WTC11 (cell line): ENCODE measurements at regions not wholly inside any gene's neighbourhood (a gene's known extent, or its start where the extent isn't known, plus 50 kb on each side); places are given as distances from the start of the nearest gene placed in this dataset.

ENCODE experiments used
- CTCF ChIP-seq: fragments of 200-600 bp; IDR thresholded peaks from 2 replicates; pipeline ENCODE4 v1.8.0; 2022; ENCODE audit warnings: antibody characterized with exemption
- FOXJ3 ChIP-seq: sonication (generic); formaldehyde crosslinking; IDR thresholded peaks from 2 replicates; pipeline ENCODE4 v1.9.0; 2021; ENCODE audit warnings: missing genetic modification reagents, mild to moderate bottlenecking, borderline replicate concordance
- FOXP1 ChIP-seq: sonication (generic); formaldehyde crosslinking; IDR thresholded peaks from 2 replicates; pipeline ENCODE4 v1.8.0; 2022; ENCODE audit warnings: missing genetic modification reagents, mild to moderate bottlenecking, moderate library complexity, borderline replicate concordance
- KAT7 ChIP-seq: sonication (generic); formaldehyde crosslinking; IDR thresholded peaks from 2 replicates; pipeline ENCODE4 v1.8.1; 2023; ENCODE audit warnings: missing genetic modification reagents, mild to moderate bottlenecking, borderline replicate concordance
- MAX ChIP-seq: sonication (generic); formaldehyde crosslinking; IDR thresholded peaks from 2 replicates; pipeline ENCODE4 v1.8.0; 2022; ENCODE audit warnings: mild to moderate bottlenecking, missing genetic modification reagents
- MXD4 ChIP-seq: fragments of 250-450 bp; sonication (Bioruptor Pico); IDR thresholded peaks from 2 replicates; pipeline ENCODE4 v1.8.0; 2021; ENCODE audit warnings: mild to moderate bottlenecking, moderate library complexity, borderline replicate concordance
- NR2C2 ChIP-seq: sonication (generic); formaldehyde crosslinking; IDR thresholded peaks from 2 replicates; pipeline ENCODE4 v1.8.0; 2022; ENCODE audit warnings: mild to moderate bottlenecking, missing genetic modification reagents
- SP1 ChIP-seq: sonication (generic); formaldehyde crosslinking; conservative IDR thresholded peaks from 2 replicates; pipeline ENCODE4 v1.8.1; 2022; ENCODE audit warnings: missing genetic modification reagents
- USF2 ChIP-seq: sonication (generic); formaldehyde crosslinking; IDR thresholded peaks from 2 replicates; pipeline ENCODE4 v1.8.1; 2023; ENCODE audit warnings: mild to moderate bottlenecking, missing genetic modification reagents, moderate library complexity
- ZNF121 ChIP-seq: sonication (generic); formaldehyde crosslinking; IDR thresholded peaks from 2 replicates; pipeline ENCODE4 v1.8.0; 2023; ENCODE audit warnings: missing genetic modification reagents

- TF ChIP-seq CTCF, result no peak
- no peak for TF ChIP-seq SP1 (CRISPR knock-in tag)
- TF ChIP-seq USF2, result no peak
- TF ChIP-seq FOXJ3 (CRISPR knock-in tag), result no peak
- no peak for TF ChIP-seq MAX (CRISPR knock-in tag)
- TF ChIP-seq FOXP1 (CRISPR knock-in tag), result no peak
- no peak for TF ChIP-seq MXD4 (CRISPR knock-in tag)
- TF ChIP-seq NR2C2 (CRISPR knock-in tag), result no peak
- no peak for TF ChIP-seq KAT7 (CRISPR knock-in tag)
- no peak for TF ChIP-seq ZNF121 (CRISPR knock-in tag)
These were observed 496.6 kb upstream of the NAALADL2 start for GRCh38 chr3:174362556-174362955.
